ENCODE measurements at regions not wholly inside any gene's neighbourhood (a gene's known extent, or its start where the extent isn't known, plus 50 kb on each side); places are given as distances from the start of the nearest gene placed in this dataset.
"Not testable (repeated sequence)": the region's sequence is repeated elsewhere in the genome, so short reads cannot be mapped to it uniquely, and the experiment has no call there.

- not testable (repeated sequence) for DNase-seq (ENCODE audit: low read depth)
Observed at GRCh38 chr6:27773542-27774263, 138.5 kb downstream of the OR2B2 start.

- peak; percentile 91 for DNase-seq (ENCODE audit: low read depth)
Observed at GRCh38 chr6:27772261-27773001, 139.8 kb downstream of the OR2B2 start.

- DNase-seq (ENCODE audit: low read depth), result no peak
Observed at GRCh38 chr6:27771235-27771634, 141.0 kb downstream of the OR2B2 start.

GRCh38 chr6:27770724-27771123, 141.5 kb downstream of the OR2B2 start:
- no peak for DNase-seq (ENCODE audit: low read depth)

GRCh38 chr6:27768556-27768955, 143.6 kb downstream of the OR2B2 start:
- DNase-seq (ENCODE audit: low read depth), result no peak

GRCh38 chr6:27767851-27768250, 144.3 kb downstream of the OR2B2 start:
- no peak for DNase-seq (ENCODE audit: low read depth)

- DNase-seq (ENCODE audit: low read depth), result no peak
Observed at GRCh38 chr6:27766405-27766804, 145.8 kb downstream of the OR2B2 start.

- DNase-seq (ENCODE audit: low read depth), result no peak
Observed at GRCh38 chr6:27765028-27765590, 147.1 kb downstream of the OR2B2 start.

GRCh38 chr6:27761391-27761790, 150.8 kb downstream of the OR2B2 start:
- DNase-seq (ENCODE audit: low read depth), result no peak

GRCh38 chr6:27760464-27760863, 151.7 kb downstream of the OR2B2 start:
- DNase-seq (ENCODE audit: low read depth), result no peak

GRCh38 chr6:27759930-27760329, 152.3 kb downstream of the OR2B2 start:
- no peak for DNase-seq (ENCODE audit: low read depth)

- DNase-seq (ENCODE audit: low read depth), result no peak
Observed at GRCh38 chr6:27758491-27758890, 153.7 kb downstream of the OR2B2 start.

- no peak for DNase-seq (ENCODE audit: low read depth)
Observed at GRCh38 chr6:27757307-27757706, 154.9 kb downstream of the OR2B2 start.

GRCh38 chr6:27755768-27756167, 156.4 kb downstream of the OR2B2 start:
- DNase-seq (ENCODE audit: low read depth), result no peak

- no peak for DNase-seq (ENCODE audit: low read depth)
Observed at GRCh38 chr6:27754408-27754782, 157.8 kb downstream of the OR2B2 start.

- DNase-seq (ENCODE audit: low read depth), result peak; percentile 95
Observed at GRCh38 chr6:27753668-27754407, 158.4 kb downstream of the OR2B2 start.

- peak; percentile 73 for DNase-seq (ENCODE audit: low read depth)
Observed at GRCh38 chr6:27752038-27752885, 159.9 kb downstream of the OR2B2 start.

- DNase-seq (ENCODE audit: low read depth), result no peak
Observed at GRCh38 chr6:27748661-27749060, 163.5 kb downstream of the OR2B2 start.

GRCh38 chr6:27747637-27748036, 164.6 kb downstream of the OR2B2 start:
- no peak for DNase-seq (ENCODE audit: low read depth)

GRCh38 chr6:27746860-27747259, 165.3 kb downstream of the OR2B2 start:
- not testable (repeated sequence) for DNase-seq (ENCODE audit: low read depth)

GRCh38 chr6:27743787-27744186, 168.4 kb downstream of the OR2B2 start:
- DNase-seq (ENCODE audit: low read depth), result no peak

Measured in Daoy (cell line).